ENCODE measurements at regions not wholly inside any gene's neighbourhood (a gene's known extent, or its start where the extent isn't known, plus 50 kb on each side); places are given as distances from the start of the nearest gene placed in this dataset.

GRCh38 chr5:135714126-135714894 lies 120.2 kb upstream of the SLC25A48 start:
- no peak overlapping the region for H3K4me3 ChIP-seq (ENCODE audit: low read depth in 2 of 2, low read length in 2 of 2)
- TF ChIP-seq CTCF (IDR thresholded peaks at IDR 0.05), result no peak
- TF ChIP-seq SIN3A (IDR thresholded peaks at IDR 0.05; ENCODE audit: borderline replicate concordance, insufficient read depth, low read depth, low read length), result no peak
- TF ChIP-seq POLR2AphosphoS5 (IDR thresholded peaks at IDR 0.05; ENCODE audit: low read depth, low read length), result no peak
- no peak for TF ChIP-seq TCF7L2 (IDR thresholded peaks at IDR 0.05; ENCODE audit: low read depth, low read length)
- no peak for TF ChIP-seq REST (IDR thresholded peaks at IDR 0.05; ENCODE audit: insufficient read depth in 1 of 2, low read depth in 2 of 2, low read length in 1 of 2)
- no peaks in the 10 kb centered on the region for H3K9me3 ChIP-seq (ENCODE audit: control insufficient read depth, insufficient read depth, low read depth, low read length)
- H3K27ac ChIP-seq (ENCODE audit: low read length), result no peak overlapping the region
- CTCF ChIA-PET, result no interaction called here
- intact Hi-C loops (cut with micrococcal nuclease; ENCODE audit: unreplicated experiment), result no loop called here
- POLR2A ChIA-PET, result no interaction called here
- H3K36me3 ChIP-seq (ENCODE audit: control insufficient read depth, insufficient read depth, low read length), result no peaks in the 10 kb centered on the region
- H3K4me1 ChIP-seq (ENCODE audit: control insufficient read depth, insufficient read depth, low read length), result no peaks in the 10 kb centered on the region
- DNase-seq (ENCODE audit: low read depth, low spot score) (no peak), ATAC-seq (no peak)
- BruUV-seq (replicated peaks), result no TSS peak
- H3K27me3 ChIP-seq (ENCODE audit: control insufficient read depth, insufficient read depth, low read length), result peaks cover 21% of the 10 kb centered on the region
- in situ Hi-C loops (cut with HindIII; ENCODE audit: low pct_unique_long_range_greater_than_20kb, low sequenced_read_pairs), result no loop called here

- Histone ChIP-seq H3K36me3 (ENCODE audit: control insufficient read depth, insufficient read depth, low read length) (no peaks in the 10 kb centered on the region), H3K9me3 (ENCODE audit: control insufficient read depth, insufficient read depth, low read depth, low read length) (no peaks in the 10 kb centered on the region), H3K4me1 (ENCODE audit: control insufficient read depth, insufficient read depth, low read length) (no peaks in the 10 kb centered on the region), H3K27me3 (ENCODE audit: control insufficient read depth, insufficient read depth, low read length) (peaks cover 20% of the 10 kb centered on the region), H3K27ac (ENCODE audit: low read length) (no peak overlapping the region), H3K4me3 (ENCODE audit: low read depth in 2 of 2, low read length in 2 of 2) (no peak overlapping the region)
- DNase-seq (ENCODE audit: low read depth, low spot score) (no peak), ATAC-seq (no peak)
- in situ Hi-C loops (cut with HindIII; ENCODE audit: low pct_unique_long_range_greater_than_20kb, low sequenced_read_pairs), result no loop called here
- intact Hi-C loops (cut with micrococcal nuclease; ENCODE audit: unreplicated experiment), result no loop called here
- BruUV-seq (replicated peaks), result no TSS peak
- POLR2A ChIA-PET, result no interaction called here
- TF ChIP-seq TCF7L2 (IDR thresholded peaks at IDR 0.05; ENCODE audit: low read depth, low read length) (no peak), CTCF (IDR thresholded peaks at IDR 0.05) (no peak), SIN3A (IDR thresholded peaks at IDR 0.05; ENCODE audit: borderline replicate concordance, insufficient read depth, low read depth, low read length) (no peak), POLR2AphosphoS5 (IDR thresholded peaks at IDR 0.05; ENCODE audit: low read depth, low read length) (no peak), REST (IDR thresholded peaks at IDR 0.05; ENCODE audit: insufficient read depth in 1 of 2, low read depth in 2 of 2, low read length in 1 of 2) (no peak)
- CTCF ChIA-PET, result no interaction called here
These were observed 121.1 kb upstream of the SLC25A48 start for GRCh38 chr5:135713161-135713915.

Data from Panc1 (cell line).